Spinal cord (tissue), 9 donors: ENCODE measurements at regions not wholly inside any gene's neighbourhood (a gene's known extent, or its start where the extent isn't known, plus 50 kb on each side); places are given as distances from the start of the nearest gene placed in this dataset.
A peak's percentile ranks its signal among the peaks of the same experiment; 100 is the strongest.
"Not testable (repeated sequence)": the region's sequence is repeated elsewhere in the genome, so short reads cannot be mapped to it uniquely, and the experiment has no call there.

Experiments used
- DNase-seq, 6 donors: peaks; one replicate each; pipeline versions ENCODE4 v3.0.0 to v3.0.0-alpha.2; 2013 to 2015; ENCODE audit warnings: low spot score in 6 of 6, low read depth in 4 of 6
- H3K27ac ChIP-seq: one replicate; pipeline ENCODE4 v1.5.1; 2013; ENCODE audit warnings: low read depth, low read length, control low read depth
- H3K27me3 ChIP-seq: one replicate; pipeline ENCODE4 v1.6.1; 2013; ENCODE audit warnings: low read length; ENCODE audit not compliant: control insufficient read depth, insufficient read depth
- H3K36me3 ChIP-seq: one replicate; pipeline ENCODE4 v1.6.1; 2013; ENCODE audit warnings: low read length; ENCODE audit not compliant: control insufficient read depth, insufficient read depth
- H3K4me1 ChIP-seq: one replicate; pipeline ENCODE4 v1.6.1; 2013; ENCODE audit warnings: low read length; ENCODE audit not compliant: control insufficient read depth, insufficient read depth
- H3K4me3 ChIP-seq: one replicate; pipeline ENCODE4 v1.5.1; 2013; ENCODE audit warnings: low read depth, low read length, control low read depth
- H3K9me3 ChIP-seq: one replicate; pipeline ENCODE4 v1.6.1; 2013; ENCODE audit warnings: low read length; ENCODE audit not compliant: control insufficient read depth, insufficient read depth
- WGBS: methylation state at CpG from one replicate; pipeline ENCODE4 v1.1.5; 2013; ENCODE audit warnings: missing lambda C conversion rate; ENCODE audit not compliant: insufficient coverage; 5-methylcytosine and 5-hydroxymethylcytosine counted together
- donor health status: healthy.

DNA sequence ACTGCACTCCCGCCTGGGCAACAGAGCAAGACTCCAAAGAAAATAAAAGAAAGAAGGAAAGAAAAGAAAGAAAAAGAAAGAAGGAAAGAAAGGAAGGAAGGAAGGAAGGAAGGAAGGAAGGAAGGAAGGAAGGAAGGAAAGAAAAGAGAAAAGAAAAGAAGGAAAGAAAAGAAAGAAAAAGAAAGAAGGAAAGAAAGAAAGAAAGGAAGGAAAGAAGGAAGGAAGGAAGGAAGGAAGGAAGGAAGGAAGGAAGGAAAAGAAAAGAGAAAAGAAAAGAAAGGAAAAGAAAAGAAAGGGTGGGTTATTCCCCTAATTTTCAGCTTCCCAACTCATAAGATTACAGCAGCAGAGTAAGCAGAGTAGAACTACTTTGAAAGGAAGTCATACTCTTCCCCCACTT, 64.4 kb downstream of the TMEM200C start:
- not testable (repeated sequence) for H3K4me3 ChIP-seq, H3K27me3 ChIP-seq, H3K4me1 ChIP-seq, DNase-seq, H3K9me3 ChIP-seq, H3K36me3 ChIP-seq, H3K27ac ChIP-seq
- WGBS: 100% methylated on average over 1 of the region's 1 CpG

GRCh38 chr18:5828913-5829312, 66.4 kb downstream of the TMEM200C start:
- no peaks in the 10 kb centered on the region for H3K9me3 ChIP-seq
- WGBS: no CpG with 5 or more reads among the region's 1 CpG
- DNase-seq: no peak
- no peaks in the 10 kb centered on the region for H3K27me3 ChIP-seq
- no peaks in the 10 kb centered on the region for H3K36me3 ChIP-seq
- no peak overlapping the region for H3K4me3 ChIP-seq
- H3K4me1 ChIP-seq: no peaks in the 10 kb centered on the region
- no peak overlapping the region for H3K27ac ChIP-seq

DNA sequence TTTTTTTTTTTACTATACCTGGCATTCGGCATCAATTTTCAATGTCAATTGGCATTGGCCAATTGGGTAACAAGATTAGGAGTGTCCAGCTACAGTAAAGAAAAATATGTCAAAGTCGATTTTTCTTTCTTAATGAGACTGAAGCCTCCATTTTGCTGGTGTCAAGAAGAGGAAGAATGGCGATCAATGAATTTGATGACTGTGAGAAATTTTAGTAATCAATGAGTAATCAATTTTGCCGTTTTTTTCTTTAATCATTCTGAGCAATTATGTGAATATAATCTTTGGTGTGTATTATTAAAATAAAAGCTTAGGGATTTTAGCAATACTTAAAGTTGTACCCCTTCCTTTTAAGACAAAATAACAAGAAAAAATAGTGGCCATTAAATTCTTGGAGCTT, 69.7 kb downstream of the TMEM200C start:
- no peak for DNase-seq
- no peaks in the 10 kb centered on the region for H3K9me3 ChIP-seq
- no peak overlapping the region for H3K27ac ChIP-seq
- WGBS: 80% methylated on average over 1 of the region's 4 CpGs
- H3K4me3 ChIP-seq: no peak overlapping the region
- no peaks in the 10 kb centered on the region for H3K4me1 ChIP-seq
- no peaks in the 10 kb centered on the region for H3K36me3 ChIP-seq
- no peaks in the 10 kb centered on the region for H3K27me3 ChIP-seq

DNA sequence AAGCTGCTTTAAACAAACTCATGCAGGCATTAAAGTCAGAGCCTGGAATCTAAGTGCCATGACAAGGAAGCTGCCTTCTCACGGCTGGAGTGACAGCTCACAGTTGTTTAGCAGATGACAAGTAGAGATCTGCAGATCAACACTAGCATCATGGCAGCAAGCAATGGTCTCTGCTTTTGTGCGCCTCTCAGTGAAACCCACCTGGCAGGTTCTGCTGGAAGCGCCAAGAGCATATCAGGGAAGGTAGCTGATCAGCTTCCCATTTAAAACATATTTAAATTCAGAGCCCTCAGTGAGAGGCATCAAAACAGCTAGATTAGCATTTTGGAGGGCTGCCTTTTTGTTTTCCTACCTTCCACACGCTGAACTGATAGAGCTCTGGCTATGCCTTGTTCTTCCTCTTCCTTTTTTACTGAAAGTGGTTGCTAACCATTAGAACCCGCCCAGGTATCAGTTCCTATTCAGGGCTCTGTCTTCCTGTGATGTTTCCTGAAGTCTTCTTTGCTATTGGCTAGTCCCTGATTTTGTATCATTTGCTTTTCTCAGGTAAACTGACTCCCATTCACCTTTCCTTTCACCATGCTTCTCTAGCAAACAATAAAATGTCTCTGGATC, 70.8 kb downstream of the TMEM200C start:
- no peak overlapping the region for H3K27ac ChIP-seq
- no peaks in the 10 kb centered on the region for H3K36me3 ChIP-seq
- no peak overlapping the region for H3K4me3 ChIP-seq
- WGBS: 62% methylated on average over 5 of the region's 5 CpGs
- no peak for DNase-seq
- no peaks in the 10 kb centered on the region for H3K27me3 ChIP-seq
- H3K4me1 ChIP-seq: no peaks in the 10 kb centered on the region
- H3K9me3 ChIP-seq: no peaks in the 10 kb centered on the region

GRCh38 chr18:5817816-5818215, 77.5 kb downstream of the TMEM200C start:
- no CpG with 5 or more reads among the region's 1 CpG for WGBS
- H3K4me3 ChIP-seq: no peak overlapping the region
- no peak for DNase-seq

GRCh38 chr18:5806860-5807259, 88.5 kb downstream of the TMEM200C start:
- Histone ChIP-seq H3K4me3 (no peak overlapping the region), H3K27me3 (no peaks in the 10 kb centered on the region), H3K4me1 (no peaks in the 10 kb centered on the region), H3K36me3 (no peaks in the 10 kb centered on the region), H3K27ac (no peak overlapping the region), H3K9me3 (peaks cover 11% of the 10 kb centered on the region)
- WGBS: 80% methylated on average over 1 of the region's 5 CpGs
- DNase-seq: no peak

More at GRCh38 chr18:5817816-5818215, 77.5 kb downstream of the TMEM200C start:
- Histone ChIP-seq H3K27ac (no peak overlapping the region), H3K4me1 (no peaks in the 10 kb centered on the region), H3K27me3 (no peaks in the 10 kb centered on the region), H3K36me3 (no peaks in the 10 kb centered on the region), H3K9me3 (no peaks in the 10 kb centered on the region)

DNA sequence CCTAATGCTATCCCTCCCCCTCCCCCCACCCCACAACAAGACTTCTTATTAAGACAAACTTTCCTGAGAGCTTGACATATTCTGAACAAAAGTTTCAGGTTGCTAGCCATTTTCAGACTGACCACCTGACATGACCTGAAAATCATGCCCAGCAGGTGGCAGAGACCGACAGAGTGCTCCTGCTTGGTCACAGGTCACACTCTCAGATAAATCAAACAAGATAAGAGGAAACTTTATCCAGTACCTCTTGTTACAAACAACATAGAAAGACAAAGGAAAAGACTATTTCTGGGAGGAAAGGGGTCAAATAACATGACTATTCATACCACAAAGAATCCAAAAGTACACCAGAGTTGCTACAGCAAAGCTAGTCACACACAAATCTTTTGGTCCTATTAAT, 107.4 kb downstream of the TMEM200C start:
- DNase-seq: no peak
- no peak overlapping the region for H3K4me3 ChIP-seq
- H3K27ac ChIP-seq: no peak overlapping the region
- H3K4me1 ChIP-seq: no peaks in the 10 kb centered on the region
- H3K27me3 ChIP-seq: no peaks in the 10 kb centered on the region
- no peaks in the 10 kb centered on the region for H3K9me3 ChIP-seq
- WGBS: no CpG with 5 or more reads among the region's 1 CpG
- H3K36me3 ChIP-seq: no peaks in the 10 kb centered on the region

- Histone ChIP-seq H3K27me3 (no peaks in the 10 kb centered on the region), H3K4me3 (no peak overlapping the region), H3K9me3 (no peaks in the 10 kb centered on the region), H3K27ac (no peak overlapping the region), H3K4me1 (no peaks in the 10 kb centered on the region), H3K36me3 (no peaks in the 10 kb centered on the region)
- no peak for DNase-seq
- 55% methylated on average over 2 of the region's 2 CpGs for WGBS
These were observed 115.4 kb downstream of the TMEM200C start for GRCh38 chr18:5779922-5780321.

GRCh38 chr18:5772306-5773105, 122.8 kb downstream of the TMEM200C start:
- no peaks in the 10 kb centered on the region for H3K9me3 ChIP-seq
- H3K27me3 ChIP-seq: no peaks in the 10 kb centered on the region
- no peak overlapping the region for H3K4me3 ChIP-seq
- no peak overlapping the region for H3K27ac ChIP-seq
- no peaks in the 10 kb centered on the region for H3K36me3 ChIP-seq
- H3K4me1 ChIP-seq: no peaks in the 10 kb centered on the region
- WGBS: 60% methylated on average over 10 of the region's 14 CpGs
- DNase-seq: peak in 2 of 6 donors; percentile 28 to 61

DNA sequence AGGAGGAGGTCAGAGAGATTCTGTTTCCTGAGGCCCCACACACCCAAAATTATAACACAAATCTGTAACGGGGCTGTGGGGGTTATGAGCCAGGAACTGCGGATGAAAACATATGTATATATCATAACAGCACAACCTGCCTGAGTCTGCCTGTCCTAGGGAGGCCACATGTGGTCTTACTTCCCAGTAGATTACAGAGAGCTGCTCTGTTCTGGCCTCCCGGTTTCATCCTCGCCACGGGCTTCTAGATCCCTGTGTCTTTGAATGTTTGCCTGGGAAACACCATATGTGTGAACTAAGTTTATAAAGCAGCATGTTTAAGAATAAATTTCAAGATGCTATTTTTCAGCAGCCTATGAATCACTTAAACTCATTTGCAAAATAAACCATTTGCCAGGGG, 124.0 kb downstream of the TMEM200C start:
- H3K4me3 ChIP-seq: no peak overlapping the region

More for the DNA sequence above, 124.0 kb downstream of the TMEM200C start:
- Histone ChIP-seq H3K36me3 (no peaks in the 10 kb centered on the region), H3K4me1 (no peaks in the 10 kb centered on the region), H3K9me3 (no peaks in the 10 kb centered on the region), H3K27ac (no peak overlapping the region), H3K27me3 (no peaks in the 10 kb centered on the region)
- peak in 2 of 6 donors; percentile 25 to 49 for DNase-seq
- WGBS: 0% methylated on average over 1 of the region's 5 CpGs
